Karpas-422 (cell line): ENCODE measurements at regions not wholly inside any gene's neighbourhood (a gene's known extent, or its start where the extent isn't known, plus 50 kb on each side); places are given as distances from the start of the nearest gene placed in this dataset.

Experiments used
- DNase-seq: peaks from one replicate; pipeline ENCODE4 v3.0.0-alpha.2; 2015
- H2AFZ ChIP-seq: fragments of 200-600 bp; sonication (generic); 2 replicates; pipeline ENCODE4 v1.6.1; 2014; ENCODE audit warnings: antibody characterized with exemption, low read length, mixed read lengths
- H3K27ac ChIP-seq: fragments of 200-600 bp; sonication (generic); 2 replicates; pipeline ENCODE4 v1.5.1; 2014; ENCODE audit warnings: mild to moderate bottlenecking, low read length, moderate library complexity
- H3K27me3 ChIP-seq: fragments of 200-600 bp; sonication (generic); 2 replicates; pipeline ENCODE4 v1.6.1; 2014; ENCODE audit warnings: low read length, mixed read lengths
- H3K36me3 ChIP-seq: fragments of 200-600 bp; sonication (generic); 2 replicates; pipeline ENCODE4 v1.6.1; 2014; ENCODE audit warnings: low read length, mixed read lengths; ENCODE audit not compliant: insufficient read depth
- H3K4me1 ChIP-seq: fragments of 200-600 bp; sonication (generic); 2 replicates; pipeline ENCODE4 v1.6.1; 2014; ENCODE audit warnings: mild to moderate bottlenecking, low read length, mixed read lengths
- H3K4me2 ChIP-seq: fragments of 200-600 bp; sonication (generic); 2 replicates; pipeline ENCODE4 v1.6.1; 2014; ENCODE audit warnings: low read length, low read depth, mild to moderate bottlenecking; ENCODE audit not compliant: poor library complexity, severe bottlenecking
- H3K4me3 ChIP-seq: fragments of 200-600 bp; sonication (generic); 2 replicates; pipeline ENCODE4 v1.5.1; 2014; ENCODE audit warnings: mild to moderate bottlenecking, antibody characterized with exemption, low read length, mixed read lengths
- H3K79me2 ChIP-seq: fragments of 200-600 bp; sonication (generic); 2 replicates; pipeline ENCODE4 v1.6.1; 2014; ENCODE audit warnings: mild to moderate bottlenecking, low read length, mixed read lengths
- H3K9ac ChIP-seq: fragments of 200-600 bp; sonication (generic); 2 replicates; pipeline ENCODE4 v1.6.0; 2014; ENCODE audit warnings: low read length
- H3K9me2 ChIP-seq: fragments of 200-600 bp; sonication (generic), shearing (Covaris generic); replicated peaks from 2 replicates; pipeline ENCODE4 v1.6.0; 2014; ENCODE audit warnings: mild to moderate bottlenecking, low read length, moderate library complexity; ENCODE audit not compliant: insufficient read depth
- H3K9me3 ChIP-seq: fragments of 300-700, 200-600 bp; sonication (generic); 2 replicates; pipeline ENCODE4 v1.6.1; 2014; ENCODE audit warnings: low read length, mixed read lengths
- H4K20me1 ChIP-seq: fragments of 200-600 bp; sonication (generic); 2 replicates; pipeline ENCODE4 v1.6.1; 2014; ENCODE audit warnings: mild to moderate bottlenecking, antibody characterized with exemption, low read length, low read depth; ENCODE audit not compliant: insufficient read depth

DNA sequence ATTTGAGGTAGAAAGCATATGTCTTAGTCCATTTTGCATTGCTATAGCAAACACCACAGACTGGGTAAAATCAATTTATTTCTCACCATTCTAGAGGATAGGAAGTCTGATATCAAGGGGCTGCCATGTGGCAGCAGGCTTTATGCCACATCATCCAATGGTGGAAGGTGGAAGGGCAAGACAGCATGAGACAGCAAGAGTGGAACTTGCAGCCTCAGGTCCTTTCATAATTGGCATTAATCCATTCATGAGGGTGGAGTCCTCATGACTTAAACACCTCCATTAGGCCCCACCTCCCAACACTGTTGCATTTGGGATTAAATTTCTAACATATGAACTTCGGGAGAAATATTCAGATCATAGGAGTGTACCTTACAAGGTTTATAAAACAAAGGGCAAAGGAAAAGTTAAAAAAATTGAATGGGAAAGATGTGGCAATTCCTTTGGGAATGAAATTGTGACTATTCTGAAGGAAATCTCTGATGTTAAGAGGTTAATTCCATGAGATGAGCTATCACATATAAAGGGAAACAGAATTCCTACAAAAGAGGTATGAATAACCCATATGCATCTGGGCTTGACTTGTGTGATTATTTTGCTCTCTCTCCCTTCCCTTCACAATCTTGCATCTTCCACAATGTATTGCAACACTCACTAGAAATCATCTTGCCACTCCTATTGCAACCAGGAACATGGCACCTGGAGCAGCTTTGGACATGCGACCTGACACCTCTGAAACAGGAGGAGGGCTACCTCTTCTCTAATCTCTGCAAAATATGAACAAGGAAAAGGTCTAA lies 507.8 kb downstream of the EPHA4 start:
- Histone ChIP-seq H3K4me2 (no peak overlapping the region), H3K4me3 (no peak overlapping the region), H3K9ac (no peak overlapping the region), H3K9me3 (no peaks in the 10 kb centered on the region), H3K27me3 (no peaks in the 10 kb centered on the region), H3K79me2 (no peaks in the 10 kb centered on the region), H3K4me1 (no peaks in the 10 kb centered on the region), H3K27ac (no peak overlapping the region), H2AFZ (no peak overlapping the region), H4K20me1 (no peaks in the 10 kb centered on the region), H3K9me2 (no peaks in the 10 kb centered on the region), H3K36me3 (no peaks in the 10 kb centered on the region)
- DNase-seq = no peak

DNA sequence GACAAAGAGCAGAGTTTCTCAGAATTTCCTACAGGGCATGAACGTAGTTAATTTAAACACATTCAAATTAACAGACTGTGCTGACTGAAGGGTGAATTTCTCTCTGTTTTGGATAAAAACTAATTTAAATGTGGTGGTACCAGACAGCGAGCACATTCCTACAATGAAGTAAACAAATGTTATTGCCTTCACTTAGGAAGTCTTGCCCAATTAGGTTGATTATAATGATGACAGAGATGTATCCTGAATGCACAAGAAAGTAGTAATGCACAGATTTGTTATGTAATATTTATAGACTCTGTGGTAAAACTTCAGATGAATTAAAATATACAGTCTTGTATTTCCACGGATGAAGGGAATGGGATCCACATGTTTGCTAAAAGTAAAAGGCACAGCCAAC lies 507.2 kb downstream of the EPHA4 start:
- Histone ChIP-seq H3K36me3 (no peaks in the 10 kb centered on the region), H3K9ac (no peak overlapping the region), H3K9me2 (no peaks in the 10 kb centered on the region), H3K9me3 (no peaks in the 10 kb centered on the region), H3K4me3 (no peak overlapping the region), H4K20me1 (no peaks in the 10 kb centered on the region), H3K4me1 (no peaks in the 10 kb centered on the region), H3K27me3 (no peaks in the 10 kb centered on the region), H3K4me2 (no peak overlapping the region), H2AFZ (no peak overlapping the region), H3K27ac (no peak overlapping the region), H3K79me2 (no peaks in the 10 kb centered on the region)
- DNase-seq = no peak

DNA sequence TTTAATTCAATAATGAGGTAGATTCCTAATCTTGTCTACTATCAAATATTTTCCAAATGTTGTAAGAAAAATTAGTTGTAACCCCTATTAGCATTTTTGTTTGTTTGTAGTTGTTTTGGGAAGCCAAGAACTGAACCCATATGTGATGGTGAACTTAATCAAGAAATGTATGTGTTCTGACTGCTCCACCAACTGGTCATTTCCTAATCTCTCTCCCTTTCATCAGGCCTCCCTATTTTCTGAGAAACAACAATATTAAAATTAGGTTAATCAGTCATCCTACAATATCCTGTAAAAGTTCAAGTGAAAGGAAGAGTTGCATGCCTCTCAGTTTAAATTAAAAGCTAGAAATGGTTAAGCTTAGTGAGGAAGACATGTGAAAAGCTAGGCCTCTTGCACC lies 504.0 kb downstream of the EPHA4 start:
- H3K36me3 ChIP-seq = no peaks in the 10 kb centered on the region
- no peaks in the 10 kb centered on the region for H3K4me1 ChIP-seq
- DNase-seq = no peak
- H3K9me2 ChIP-seq = no peaks in the 10 kb centered on the region
- H3K4me3 ChIP-seq = no peak overlapping the region
- H3K9ac ChIP-seq = no peak overlapping the region
- no peak overlapping the region for H3K4me2 ChIP-seq
- H3K27me3 ChIP-seq = no peaks in the 10 kb centered on the region
- H3K27ac ChIP-seq = no peak overlapping the region
- H3K9me3 ChIP-seq = no peaks in the 10 kb centered on the region
- no peaks in the 10 kb centered on the region for H3K79me2 ChIP-seq
- no peaks in the 10 kb centered on the region for H4K20me1 ChIP-seq
- H2AFZ ChIP-seq = no peak overlapping the region

DNA sequence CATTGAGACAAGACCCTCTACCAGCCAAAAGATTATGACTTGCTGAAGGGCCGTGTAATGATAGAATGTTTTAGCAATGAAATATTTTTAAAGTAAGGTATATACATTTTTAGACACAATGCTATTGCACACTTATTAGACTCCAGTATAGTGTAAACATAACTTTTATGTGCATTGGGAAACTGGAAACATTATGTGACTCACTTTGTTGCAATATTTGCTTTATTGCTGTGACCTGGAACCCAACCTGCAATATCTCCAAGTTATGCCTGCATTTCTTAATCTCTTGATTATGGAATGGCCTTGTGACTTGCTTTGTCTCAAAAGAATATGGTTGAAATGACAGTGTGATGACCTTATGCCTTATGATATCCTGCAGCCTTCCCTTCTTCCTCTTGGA lies 502.0 kb downstream of the EPHA4 start:
- DNase-seq = no peak
- no peaks in the 10 kb centered on the region for H3K79me2 ChIP-seq
- no peaks in the 10 kb centered on the region for H3K9me3 ChIP-seq
- H3K4me1 ChIP-seq = no peaks in the 10 kb centered on the region
- H3K27me3 ChIP-seq = no peaks in the 10 kb centered on the region
- no peaks in the 10 kb centered on the region for H3K36me3 ChIP-seq
- no peak overlapping the region for H3K4me2 ChIP-seq
- H3K27ac ChIP-seq = no peak overlapping the region
- no peak overlapping the region for H2AFZ ChIP-seq
- no peaks in the 10 kb centered on the region for H4K20me1 ChIP-seq
- H3K4me3 ChIP-seq = no peak overlapping the region
- H3K9me2 ChIP-seq = no peaks in the 10 kb centered on the region
- H3K9ac ChIP-seq = no peak overlapping the region

DNA sequence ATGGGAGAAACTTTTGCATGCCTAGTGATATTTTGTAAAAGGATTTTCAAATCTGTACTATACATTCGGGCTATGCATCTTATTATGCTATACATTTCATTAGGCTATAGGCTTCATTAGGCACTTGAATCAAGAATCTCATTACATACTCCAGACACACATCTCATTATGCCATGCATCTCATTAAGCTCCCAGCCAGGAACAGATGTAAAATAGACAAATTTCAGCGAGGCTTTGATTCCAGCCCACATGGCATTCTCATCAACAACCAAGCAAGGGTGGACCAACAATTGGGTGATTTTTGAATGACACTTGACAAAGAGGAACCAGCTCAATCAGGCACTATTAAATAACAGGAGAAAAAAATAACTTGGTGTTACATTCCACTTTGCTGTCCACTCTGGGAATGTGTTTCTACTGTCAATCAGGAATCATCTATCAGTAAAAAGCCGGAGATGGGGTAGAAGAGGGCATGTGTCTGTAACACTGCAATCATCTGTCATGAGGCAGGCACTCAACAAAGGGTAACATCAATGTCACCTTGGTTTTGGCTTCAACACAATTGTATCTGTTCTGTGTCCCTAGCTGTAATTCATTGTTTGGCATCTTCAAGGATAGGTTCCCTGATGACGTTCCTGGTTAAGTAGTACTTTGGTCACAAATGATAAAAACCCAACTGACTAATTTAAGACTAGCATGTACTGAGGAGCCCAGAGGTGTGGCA lies 498.6 kb downstream of the EPHA4 start:
- Histone ChIP-seq H3K27ac (no peak overlapping the region), H3K79me2 (no peaks in the 10 kb centered on the region), H3K4me2 (no peak overlapping the region)

DNA sequence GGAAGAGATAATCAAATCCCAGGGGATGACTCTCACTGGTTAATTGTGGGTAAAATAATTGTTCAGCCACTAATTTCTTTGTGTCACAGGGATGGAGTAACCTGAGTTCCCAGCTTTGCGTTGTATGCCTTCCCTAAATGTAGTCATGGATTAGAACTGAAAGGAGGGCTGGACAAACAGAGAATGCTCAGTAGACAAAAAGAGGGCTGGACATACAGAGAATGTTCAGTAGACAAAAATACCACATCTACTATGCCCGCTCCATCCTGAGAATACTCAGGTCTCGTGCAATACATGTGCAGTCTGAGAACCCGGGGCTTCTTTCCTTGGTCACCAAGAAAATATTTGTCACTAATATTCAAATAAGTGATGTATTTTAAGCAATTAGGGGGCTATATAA lies 497.9 kb downstream of the EPHA4 start:
- H3K9me3 ChIP-seq = no peaks in the 10 kb centered on the region
- no peaks in the 10 kb centered on the region for H3K36me3 ChIP-seq
- no peak overlapping the region for H3K4me2 ChIP-seq
- no peak for DNase-seq
- no peaks in the 10 kb centered on the region for H3K27me3 ChIP-seq
- H3K9me2 ChIP-seq = no peaks in the 10 kb centered on the region
- H2AFZ ChIP-seq = no peak overlapping the region
- H4K20me1 ChIP-seq = no peaks in the 10 kb centered on the region
- no peak overlapping the region for H3K9ac ChIP-seq
- H3K79me2 ChIP-seq = no peaks in the 10 kb centered on the region
- H3K27ac ChIP-seq = no peak overlapping the region
- H3K4me1 ChIP-seq = no peaks in the 10 kb centered on the region
- H3K4me3 ChIP-seq = no peak overlapping the region

More for the DNA sequence above, 498.6 kb downstream of the EPHA4 start:
- Histone ChIP-seq H3K9ac (no peak overlapping the region), H3K36me3 (no peaks in the 10 kb centered on the region), H3K4me1 (no peaks in the 10 kb centered on the region), H3K9me3 (no peaks in the 10 kb centered on the region), H3K9me2 (no peaks in the 10 kb centered on the region), H3K27me3 (no peaks in the 10 kb centered on the region), H2AFZ (no peak overlapping the region), H3K4me3 (no peak overlapping the region), H4K20me1 (no peaks in the 10 kb centered on the region)
- DNase-seq = no peak

DNA sequence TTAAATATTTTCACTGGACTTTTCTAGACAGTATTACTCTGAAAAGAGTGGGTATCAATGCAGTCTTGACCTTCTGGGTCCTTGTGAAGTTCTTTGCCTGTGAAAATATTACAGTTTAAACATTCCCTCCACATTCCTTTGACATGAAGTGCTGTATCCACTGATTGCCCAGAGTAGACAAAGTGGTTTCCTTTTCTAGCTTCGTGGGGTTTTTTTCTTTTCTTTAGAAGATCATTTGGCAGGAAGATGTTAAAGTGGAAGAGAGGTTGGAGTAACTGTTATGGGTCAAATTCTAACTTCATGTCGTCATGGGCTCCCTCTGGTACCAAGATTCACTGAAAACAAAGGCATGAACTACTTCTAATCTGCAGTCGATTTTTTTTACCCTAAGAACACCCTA lies 496.9 kb downstream of the EPHA4 start:
- no peaks in the 10 kb centered on the region for H3K79me2 ChIP-seq
- H3K27ac ChIP-seq = no peak overlapping the region
- H4K20me1 ChIP-seq = no peaks in the 10 kb centered on the region
- H3K9me3 ChIP-seq = no peaks in the 10 kb centered on the region
- no peaks in the 10 kb centered on the region for H3K9me2 ChIP-seq
- no peaks in the 10 kb centered on the region for H3K27me3 ChIP-seq
- H3K4me3 ChIP-seq = no peak overlapping the region
- no peak overlapping the region for H3K4me2 ChIP-seq
- H3K4me1 ChIP-seq = no peaks in the 10 kb centered on the region
- no peak overlapping the region for H3K9ac ChIP-seq
- DNase-seq = no peak
- no peak overlapping the region for H2AFZ ChIP-seq
- no peaks in the 10 kb centered on the region for H3K36me3 ChIP-seq

DNA sequence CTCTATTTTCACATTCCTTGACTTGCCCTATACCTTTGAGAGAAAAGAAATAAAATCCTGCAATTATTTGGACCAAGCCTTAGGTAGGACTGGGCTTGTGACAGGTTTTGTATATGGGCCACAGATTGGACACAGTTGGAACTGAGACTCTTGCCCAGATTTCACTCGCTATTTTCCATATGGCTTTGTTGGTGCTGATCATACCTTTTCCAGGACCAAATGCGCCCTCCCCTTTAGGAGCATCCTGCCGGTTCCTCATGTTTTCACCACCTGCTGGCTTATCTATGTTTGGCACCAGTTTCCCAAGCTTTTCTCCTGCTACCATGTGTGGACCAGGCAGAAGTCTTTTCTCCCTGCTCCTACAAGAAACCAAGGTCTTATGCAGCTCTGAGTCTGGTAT lies 494.9 kb downstream of the EPHA4 start:
- Histone ChIP-seq H3K79me2 (no peaks in the 10 kb centered on the region), H3K27ac (no peak overlapping the region), H3K36me3 (no peaks in the 10 kb centered on the region), H3K9me2 (no peaks in the 10 kb centered on the region), H3K9me3 (no peaks in the 10 kb centered on the region), H2AFZ (no peak overlapping the region), H3K4me3 (no peak overlapping the region), H3K27me3 (no peaks in the 10 kb centered on the region), H4K20me1 (no peaks in the 10 kb centered on the region), H3K4me1 (no peaks in the 10 kb centered on the region), H3K4me2 (no peak overlapping the region), H3K9ac (no peak overlapping the region)
- DNase-seq = no peak
